Hematopoietic multipotent progenitor cell treated with erythropoietin and hydrocortisone succinate and interleukin-3 and kit ligand, for 4 days (in vitro differentiated cells): ENCODE measurements at regions not wholly inside any gene's neighbourhood (a gene's known extent, or its start where the extent isn't known, plus 50 kb on each side); places are given as distances from the start of the nearest gene placed in this dataset.

Source experiments
- DNase-seq: peaks from one replicate; pipeline ENCODE4 v3.0.0-alpha.2; 2015

DNA sequence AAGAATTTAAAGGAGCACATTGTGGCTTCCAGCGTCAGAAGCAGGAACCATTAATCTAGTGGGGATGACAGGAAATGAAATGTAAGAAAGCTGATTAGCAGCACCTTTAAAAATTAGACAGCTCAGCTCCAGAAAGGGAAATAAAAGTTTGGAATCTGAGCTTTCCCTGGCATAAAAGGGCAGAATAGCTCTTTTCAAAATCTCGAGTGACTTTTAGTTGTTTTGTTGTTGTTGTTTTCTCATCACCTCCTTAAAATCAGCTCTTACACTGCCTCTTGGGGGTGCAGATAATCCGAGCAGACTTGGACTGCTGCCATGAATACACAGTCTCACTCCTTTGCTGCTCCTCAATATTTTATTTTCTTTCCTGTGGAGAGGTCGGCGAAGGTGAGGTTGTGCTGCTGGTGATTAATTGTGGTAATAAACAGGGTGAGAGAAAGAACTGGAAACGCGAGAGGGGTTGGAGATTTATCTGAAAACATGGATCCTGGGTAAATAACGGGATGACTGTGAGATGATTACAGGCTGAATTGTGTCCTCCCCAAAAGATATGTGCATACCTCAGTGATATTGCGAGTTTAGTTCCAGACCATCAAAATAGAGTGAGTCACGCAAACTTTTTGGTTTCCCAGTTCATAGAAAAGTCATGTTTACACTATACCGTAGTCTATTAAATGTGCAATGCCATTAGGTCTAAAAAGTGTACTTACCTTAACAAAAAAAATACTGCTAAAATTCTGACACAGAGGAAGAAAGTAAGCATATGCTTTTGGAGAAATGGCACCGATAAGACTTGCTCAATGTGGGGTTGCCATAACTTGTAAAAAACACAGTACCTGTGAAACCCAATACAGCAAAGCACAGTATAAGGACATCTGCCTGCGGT, 787.7 kb downstream of the UQCRFS1 start:
- DNase-seq, result peak; percentile 10

DNA sequence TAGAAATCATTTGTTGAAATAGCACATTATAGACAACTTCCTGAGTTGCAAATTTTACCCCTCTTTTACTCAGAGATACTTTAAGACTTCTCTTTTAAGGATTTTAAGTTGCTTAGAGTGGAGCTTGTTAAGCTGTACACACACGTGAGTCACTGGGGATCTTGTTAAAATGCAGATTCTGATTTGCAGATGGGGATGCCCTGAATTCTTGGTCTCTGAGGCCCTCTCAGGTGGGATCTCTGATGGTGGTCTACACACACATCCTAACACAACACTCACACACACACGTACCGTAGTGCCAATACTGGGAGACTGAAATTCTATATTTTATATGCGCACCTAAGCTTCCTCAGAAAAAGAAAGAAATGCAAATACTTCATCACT, 788.3 kb downstream of the UQCRFS1 start:
- DNase-seq, result no peak

DNA sequence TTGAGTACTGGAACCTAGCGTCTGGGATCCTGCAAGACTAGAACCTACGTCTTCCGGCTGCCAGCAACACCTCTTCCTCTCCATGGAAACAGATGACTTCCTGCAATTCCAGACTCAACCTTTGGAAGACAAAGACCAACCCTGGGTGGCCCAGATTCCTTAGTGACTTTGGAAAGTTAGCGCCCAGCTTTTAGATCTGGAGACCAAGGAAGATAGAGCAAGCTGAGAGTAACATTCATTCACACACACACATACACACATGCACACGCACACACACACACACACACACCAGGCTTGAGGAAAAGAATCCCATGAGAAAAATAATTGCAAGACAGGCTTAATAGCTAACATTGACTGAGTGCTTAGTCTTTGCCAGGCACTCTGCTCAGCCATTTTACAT, 788.9 kb downstream of the UQCRFS1 start:
- no peak for DNase-seq

- no peak for DNase-seq
These were observed 789.9 kb downstream of the UQCRFS1 start for GRCh38 chr19:28422791-28423650.

- DNase-seq, result no peak
These were observed 790.9 kb downstream of the UQCRFS1 start for GRCh38 chr19:28422046-28422445.

- DNase-seq, result peak; percentile 23
These were observed 792.0 kb downstream of the UQCRFS1 start for GRCh38 chr19:28420811-28421550.

- no peak for DNase-seq
These were observed 793.6 kb downstream of the UQCRFS1 start for GRCh38 chr19:28419312-28419711.

GRCh38 chr19:28417361-28417760, 795.6 kb downstream of the UQCRFS1 start:
- DNase-seq, result no peak

GRCh38 chr19:28416245-28416644, 796.7 kb downstream of the UQCRFS1 start:
- no peak for DNase-seq

- DNase-seq, result no peak
These were observed 798.2 kb downstream of the UQCRFS1 start for GRCh38 chr19:28414748-28415147.

DNA sequence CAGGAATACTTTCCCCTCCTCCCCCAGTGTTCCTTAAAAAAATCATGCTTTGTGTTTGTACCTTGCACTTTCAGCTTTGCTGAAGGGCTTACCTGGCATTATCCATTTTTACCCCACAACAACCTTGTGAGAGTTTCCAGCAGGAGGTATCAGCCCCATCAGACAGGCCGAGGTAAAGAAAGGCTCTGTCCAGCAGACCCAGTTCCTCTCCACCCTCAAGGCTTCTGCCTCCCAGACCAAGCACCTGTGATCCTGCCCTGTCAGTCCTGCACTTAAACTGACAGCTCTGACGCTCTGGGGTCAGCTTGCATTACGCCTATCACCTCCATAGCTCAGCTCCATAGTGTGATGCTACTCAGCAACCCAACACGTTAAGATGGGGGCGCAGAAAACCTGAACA, 803.1 kb downstream of the UQCRFS1 start:
- DNase-seq, result no peak

DNA sequence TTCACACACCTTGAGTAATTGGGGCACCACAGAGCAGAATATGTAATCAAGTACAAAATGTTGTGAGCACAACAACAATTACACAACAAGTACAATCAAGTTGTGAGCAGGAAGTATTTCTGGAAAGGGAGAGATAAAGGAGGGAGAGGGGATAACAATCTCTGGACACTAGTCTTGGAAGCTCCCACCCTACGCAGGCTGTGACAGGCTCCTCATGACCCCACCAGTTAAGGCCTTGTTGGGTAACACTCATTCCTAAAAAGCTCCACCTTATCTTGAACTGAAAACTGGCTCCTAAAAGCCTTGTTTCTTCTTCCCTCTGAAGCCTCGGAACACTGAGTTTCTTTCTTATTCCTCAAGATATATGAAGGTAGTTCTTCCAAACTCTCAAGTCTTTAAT, 806.0 kb downstream of the UQCRFS1 start:
- DNase-seq, result no peak

DNA sequence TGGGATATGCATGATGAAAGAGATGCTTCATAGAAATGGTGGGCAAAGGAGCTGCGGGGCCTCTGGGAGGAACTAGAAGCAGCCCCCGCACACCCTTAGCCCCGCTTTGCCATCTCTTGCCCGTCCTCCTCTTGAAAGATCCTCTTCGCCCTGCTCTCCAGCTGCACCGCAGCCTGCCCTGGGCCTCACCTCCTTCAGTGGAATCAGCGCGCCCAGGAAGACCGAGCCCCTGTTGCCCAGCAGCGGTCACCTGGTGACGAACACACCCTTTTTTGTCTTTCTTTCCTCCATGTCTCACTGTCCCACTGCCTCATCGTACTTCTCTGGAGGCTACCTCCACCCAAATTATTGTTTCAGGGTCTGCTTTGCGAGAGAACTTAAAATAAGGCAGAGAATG, 807.6 kb downstream of the UQCRFS1 start:
- DNase-seq, result no peak

DNA sequence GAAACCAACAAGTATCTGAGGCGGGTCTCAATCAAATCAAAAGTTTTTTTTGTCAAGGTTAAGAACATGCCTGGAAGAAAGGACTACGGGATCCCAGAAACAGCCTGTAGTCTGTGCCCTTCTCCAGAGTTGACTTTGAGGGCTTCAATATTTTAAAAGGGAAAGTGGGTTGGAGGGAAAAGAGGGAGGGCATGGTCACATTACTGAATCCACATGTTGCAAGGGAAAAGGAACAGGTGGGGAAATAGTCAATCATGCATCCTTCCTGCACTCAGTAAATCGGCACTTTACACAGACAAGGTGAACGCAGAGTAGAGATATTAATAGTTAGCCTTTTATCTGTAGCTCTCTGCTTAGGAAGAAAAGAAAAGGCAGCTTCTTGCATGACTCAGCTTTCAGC, 808.5 kb downstream of the UQCRFS1 start:
- no peak for DNase-seq

- no peak for DNase-seq
These were observed 809.3 kb downstream of the UQCRFS1 start for GRCh38 chr19:28403690-28404089.

DNA sequence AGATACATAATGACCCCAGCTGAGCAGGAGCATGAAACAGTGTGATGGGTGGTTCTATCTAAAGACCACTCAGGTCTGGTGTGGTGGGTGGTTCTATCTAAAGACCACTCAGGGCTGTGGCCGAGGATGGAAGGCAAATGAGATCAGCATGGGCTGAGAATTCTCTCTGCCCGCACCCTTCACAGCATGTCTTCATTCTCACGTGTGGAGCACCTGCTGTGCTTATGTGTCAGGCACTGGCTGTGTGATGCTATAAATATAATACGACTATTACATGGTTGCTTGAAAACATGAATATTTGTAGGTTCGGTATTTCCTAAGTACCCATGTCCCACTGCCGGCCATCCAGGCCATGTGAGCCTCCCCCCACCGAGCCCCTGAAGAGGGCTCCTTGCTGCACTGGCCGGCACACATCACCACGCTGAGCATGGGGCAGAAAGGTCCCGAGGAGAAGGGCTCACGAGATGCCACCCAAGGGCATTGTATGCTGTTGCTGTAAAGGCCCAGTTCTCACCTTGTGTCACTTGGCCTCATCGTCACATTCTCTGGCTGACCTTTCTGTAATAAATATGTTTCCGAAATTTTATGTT, 810.2 kb downstream of the UQCRFS1 start:
- no peak for DNase-seq

- no peak for DNase-seq
These were observed 811.1 kb downstream of the UQCRFS1 start for GRCh38 chr19:28401739-28402424.

- DNase-seq, result no peak
These were observed 811.8 kb downstream of the UQCRFS1 start for GRCh38 chr19:28400953-28401671.

GRCh38 chr19:28399187-28399586, 813.8 kb downstream of the UQCRFS1 start:
- no peak for DNase-seq

DNA sequence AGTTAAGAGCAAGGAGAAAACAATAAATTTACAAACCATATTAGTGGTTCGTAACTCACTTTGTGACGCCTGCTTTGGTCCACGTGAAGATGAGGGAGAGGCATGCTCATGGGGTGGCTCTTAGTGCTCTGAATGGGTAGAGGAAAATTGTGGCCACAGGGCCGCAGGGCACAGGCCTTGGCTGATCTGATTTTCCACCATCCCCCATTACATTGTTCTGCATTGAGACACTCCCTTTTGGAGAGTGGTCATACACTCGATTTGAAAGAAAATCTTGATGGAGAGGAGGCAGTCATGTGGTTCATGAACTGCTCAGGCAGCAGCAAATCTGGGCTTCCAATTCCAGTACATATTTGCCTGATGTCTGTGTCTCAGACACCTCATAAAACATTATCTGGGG, 815.2 kb downstream of the UQCRFS1 start:
- DNase-seq, result no peak

DNA sequence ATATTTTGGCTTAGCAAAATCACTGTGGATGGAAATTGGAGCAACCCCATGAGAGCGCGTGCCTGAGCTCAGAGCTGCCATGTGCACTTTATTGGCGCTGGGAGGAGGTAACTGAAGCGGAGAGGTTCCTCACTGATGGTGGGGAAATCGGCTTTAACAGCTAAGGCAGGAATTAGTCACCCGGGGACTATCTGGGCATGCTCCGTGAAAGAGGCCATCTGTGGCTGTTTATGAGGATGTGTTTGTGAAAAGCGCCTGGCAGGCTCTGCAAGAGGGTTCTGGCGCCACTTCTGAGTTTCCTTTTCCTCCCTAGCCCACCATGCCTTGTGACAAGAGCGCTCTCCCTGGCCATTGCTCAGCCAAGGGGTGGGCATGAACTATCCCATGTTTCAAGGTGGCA, 815.6 kb downstream of the UQCRFS1 start:
- no peak for DNase-seq
